H1 (cell line): ENCODE measurements at regions not wholly inside any gene's neighbourhood (a gene's known extent, or its start where the extent isn't known, plus 50 kb on each side); places are given as distances from the start of the nearest gene placed in this dataset.
A peak's percentile ranks its signal among the peaks of the same experiment; 100 is the strongest.

Experiments
- CTCF ChIA-PET: fragments of 300-600 bp; sonication (Branson Sonifier 250); formaldehyde crosslinking; loops from one replicate; lab custom pipeline; 2021; ENCODE audit not compliant: partially characterized antibody; lab: Charles Lee
- POLR2A ChIA-PET: fragments of 300-600 bp; sonication (Branson Sonifier 250); formaldehyde crosslinking; loops from one replicate; lab custom pipeline; 2021; ENCODE audit warnings: inconsistent platforms; ENCODE audit not compliant: partially characterized antibody; lab: Charles Lee
- DNase-seq, 2 experiments: peaks; one replicate each; pipeline versions ENCODE4 v3.0.0 to v3.0.0-alpha.2; 2010 to 2022; ENCODE audit warnings: low spot score in 2 of 2, low read depth in 1 of 2, mixed read lengths in 1 of 2
- FAIRE-seq: peaks from 2 replicates; lab custom pipeline; 2011; peaks lifted over from hg19 to GRCh38; lab: Jason Lieb, UNC
- H2AFZ ChIP-seq: 2 replicates; pipeline ENCODE4 v1.8.1; 2012; ENCODE audit warnings: low read length, inconsistent platforms
- H2AK5ac ChIP-seq: 2 replicates; pipeline ENCODE4 v1.6.1; 2013; ENCODE audit warnings: low read depth, low read length
- H2BK120ac ChIP-seq: replicated peaks from 2 replicates; pipeline ENCODE3; 2013; ENCODE audit warnings: low read depth, low read length, inconsistent platforms
- H2BK12ac ChIP-seq: 2 replicates; pipeline ENCODE4 v1.6.1; 2013; ENCODE audit warnings: low read depth, low read length
- H2BK15ac ChIP-seq: 2 replicates; pipeline ENCODE4 v1.6.1; 2013; ENCODE audit warnings: low read length
- H2BK20ac ChIP-seq: 2 replicates; pipeline ENCODE4 v1.6.1; 2013; ENCODE audit warnings: low read length
- H2BK5ac ChIP-seq: 2 replicates; pipeline ENCODE4 v1.6.1; 2013; ENCODE audit warnings: low read depth, low read length
- H3K14ac ChIP-seq: 2 replicates; pipeline ENCODE4 v1.6.1; 2013; ENCODE audit warnings: inconsistent platforms; ENCODE audit not compliant: insufficient read length
- H3K18ac ChIP-seq: 2 replicates; pipeline ENCODE4 v1.6.1; 2013; ENCODE audit warnings: low read length; ENCODE audit errors: extremely low read depth
- H3K23ac ChIP-seq: 2 replicates; pipeline ENCODE4 v1.6.1; 2013; ENCODE audit warnings: inconsistent platforms; ENCODE audit not compliant: insufficient read length
- H3K23me2 ChIP-seq: 2 replicates; pipeline ENCODE4 v1.6.1; 2013; ENCODE audit warnings: low read depth, low read length
- H3K27ac ChIP-seq: 2 replicates; pipeline ENCODE4 v1.6.1; 2011; ENCODE audit warnings: low read depth, low read length, inconsistent platforms
- H3K27me3 ChIP-seq, 4 experiments: replicated peaks in 1 of 4; 1 replicate in 1 of 4; 2 replicates in 3 of 4; pipeline versions ENCODE4 v1.6.1 to v1.8.1; 2011 to 2013; ENCODE audit warnings: low read length in 3 of 4, mild to moderate bottlenecking in 3 of 4, inconsistent platforms in 2 of 4, mixed read lengths in 2 of 4, moderate library complexity in 1 of 4; ENCODE audit not compliant: control insufficient read depth in 3 of 4, insufficient read depth in 3 of 4; ENCODE audit errors: extremely low read depth in 1 of 4
- H3K36me3 ChIP-seq, 4 experiments: 2 replicates each; pipeline versions ENCODE4 v1.6.1 to v1.8.1; 2011 to 2013; ENCODE audit warnings: mild to moderate bottlenecking in 4 of 4, low read length in 3 of 4, moderate library complexity in 2 of 4, control low read depth in 1 of 4, inconsistent platforms in 1 of 4; ENCODE audit not compliant: insufficient read depth in 4 of 4, control insufficient read depth in 2 of 4
- H3K4ac ChIP-seq: replicated peaks from 2 replicates; pipeline ENCODE3; 2013; ENCODE audit warnings: low read length, low read depth, mixed read lengths, inconsistent platforms; ENCODE audit not compliant: insufficient read length
- H3K4me1 ChIP-seq, 4 experiments: replicated peaks in 1 of 4; 1 replicate in 1 of 4; 2 replicates in 3 of 4; pipeline versions ENCODE4 v1.6.1 to v1.8.1; 2011 to 2013; ENCODE audit warnings: low read length in 3 of 4, inconsistent platforms in 2 of 4, mixed read lengths in 1 of 4; ENCODE audit not compliant: insufficient read depth in 4 of 4, control insufficient read depth in 3 of 4
- H3K4me2 ChIP-seq, 2 experiments: 2 replicates each; pipeline versions ENCODE4 v1.6.1 to v1.8.1; 2011 to 2013; ENCODE audit warnings: low read depth in 2 of 2, low read length in 2 of 2, control low read depth in 1 of 2, inconsistent platforms in 1 of 2, mild to moderate bottlenecking in 1 of 2; ENCODE audit not compliant: insufficient read depth in 1 of 2
- H3K4me3 ChIP-seq, 4 experiments: fragments of 200-600, 300-600 bp in 1 of 4; sonication (generic), shearing (Covaris generic), sonication (Bioruptor Twin) in 1 of 4; 2 replicates each; pipeline versions ENCODE4 v1.5.1 to v1.8.1; 2011 to 2016; ENCODE audit warnings: low read length in 4 of 4, low read depth in 3 of 4, control low read depth in 2 of 4, inconsistent platforms in 2 of 4, mild to moderate bottlenecking in 2 of 4, mixed read lengths in 1 of 4, moderate library complexity in 1 of 4; ENCODE audit not compliant: insufficient read depth in 2 of 4; ENCODE audit errors: extremely low read depth in 1 of 4
- H3K56ac ChIP-seq: replicated peaks from 2 replicates; pipeline ENCODE3; 2013; ENCODE audit warnings: low read depth, mild to moderate bottlenecking, mixed read lengths, low read length, inconsistent platforms; ENCODE audit not compliant: insufficient read length
- H3K79me1 ChIP-seq: 2 replicates; pipeline ENCODE4 v1.6.1; 2013; ENCODE audit warnings: low read depth, low read length, control low read depth
- H3K79me2 ChIP-seq, 2 experiments: 2 replicates each; pipeline versions ENCODE4 v1.6.1 to v1.8.1; 2012 to 2013; ENCODE audit warnings: low read length in 2 of 2, mild to moderate bottlenecking in 2 of 2, inconsistent platforms in 1 of 2; ENCODE audit not compliant: insufficient read depth in 2 of 2, control insufficient read depth in 1 of 2
- H3K9ac ChIP-seq, 4 experiments: replicated peaks in 1 of 4; 1 replicate in 1 of 4; 2 replicates in 3 of 4; pipeline versions ENCODE4 v1.6.1 to v1.8.1; 2011 to 2013; ENCODE audit warnings: low read depth in 3 of 4, low read length in 3 of 4, control low read depth in 2 of 4, mild to moderate bottlenecking in 2 of 4, moderate library complexity in 2 of 4, inconsistent platforms in 1 of 4; ENCODE audit errors: extremely low read depth in 1 of 4
- H3K9me3 ChIP-seq, 2 experiments: 2 replicates each; pipeline versions ENCODE4 v1.6.1 to v1.8.1; 2012 to 2013; ENCODE audit warnings: mild to moderate bottlenecking in 2 of 2, moderate library complexity in 2 of 2, control low read depth in 1 of 2, inconsistent platforms in 1 of 2, low read depth in 1 of 2, low read length in 1 of 2, mixed read lengths in 1 of 2; ENCODE audit not compliant: insufficient read depth in 2 of 2
- H4K20me1 ChIP-seq, 2 experiments: replicated peaks in 1 of 2; 2 replicates each; pipeline versions ENCODE3 to v1.8.1; 2011 to 2013; ENCODE audit warnings: inconsistent platforms in 2 of 2, low read length in 2 of 2, mild to moderate bottlenecking in 1 of 2; ENCODE audit not compliant: insufficient read depth in 2 of 2, control insufficient read depth in 1 of 2
- H4K5ac ChIP-seq: 2 replicates; pipeline ENCODE4 v1.6.1; 2013; ENCODE audit warnings: low read length, low read depth, mixed read lengths, inconsistent platforms; ENCODE audit not compliant: insufficient read length
- H4K8ac ChIP-seq: 2 replicates; pipeline ENCODE4 v1.8.0; 2013; ENCODE audit warnings: mild to moderate bottlenecking, moderate library complexity, low read length, inconsistent platforms; ENCODE audit not compliant: insufficient read depth; ENCODE audit errors: extremely low read depth
- H4K91ac ChIP-seq: replicated peaks from 2 replicates; pipeline ENCODE3; 2013; ENCODE audit warnings: low read length, mixed read lengths, inconsistent platforms; ENCODE audit not compliant: insufficient read length
- HDAC6 ChIP-seq: IDR thresholded peaks from one replicate; pipeline ENCODE4 v1.7.1; 2012; ENCODE audit warnings: low read depth, mild to moderate bottlenecking, inconsistent platforms, low read length, moderate library complexity
- MAFK ChIP-seq: IDR thresholded peaks from 2 replicates; pipeline ENCODE4 v1.6.1; 2012; ENCODE audit warnings: low read depth, mild to moderate bottlenecking, improper control_type of control experiment, low read length
- RBBP5 ChIP-seq: IDR thresholded peaks from 2 replicates; pipeline ENCODE4 v1.7.1; 2012; ENCODE audit warnings: low read depth, mild to moderate bottlenecking, inconsistent platforms, low read length, moderate library complexity, borderline replicate concordance
- SAP30 ChIP-seq: fragments of 300-600 bp; sonication (generic); IDR thresholded peaks from 2 replicates; pipeline ENCODE4 v1.7.1; 2012; ENCODE audit warnings: low read length, moderate library complexity, mild to moderate bottlenecking, inconsistent platforms; ENCODE audit not compliant: insufficient read depth, insufficient replicate concordance
- SUZ12 ChIP-seq: fragments of 200-600 bp; sonication (generic); IDR thresholded peaks from 2 replicates; pipeline ENCODE4 v1.6.1; 2012; ENCODE audit warnings: mild to moderate bottlenecking, inconsistent platforms, low read length, moderate library complexity, mixed read lengths
- ZNF274 ChIP-seq: IDR thresholded peaks from 2 replicates; pipeline ENCODE4 v1.7.0; 2012; ENCODE audit warnings: low read length, borderline replicate concordance; ENCODE audit errors: extremely low read depth
- WGBS, 2 experiments: shearing (Covaris generic) in 1 of 2; methylation state at CpG; one replicate each; pipeline versions ENCODE4 v1.1.6 to v1.1.7; 2013 to 2015; ENCODE audit warnings: low lambda C conversion rate in 2 of 2, mixed read lengths in 2 of 2, inconsistent platforms in 1 of 2, low coverage in 1 of 2, missing lambda C conversion rate in 1 of 2; ENCODE audit not compliant: insufficient replicate concordance in 2 of 2, insufficient coverage in 1 of 2, insufficient read length in 1 of 2; ENCODE audit errors: extremely low coverage in 1 of 2, missing lambda C conversion rate in 1 of 2; 5-methylcytosine and 5-hydroxymethylcytosine counted together
- TF ChIP-seq, protein P1 (sequence below): IDR thresholded peaks from 2 replicates; pipeline ENCODE4 v1.6.1; 2011; ENCODE audit warnings: low read length, improper control_type of control experiment
- TF ChIP-seq, protein P2 (sequence below): IDR thresholded peaks from 2 replicates; pipeline ENCODE4 v1.6.1; 2012; ENCODE audit warnings: low read length, inconsistent platforms

DNA sequence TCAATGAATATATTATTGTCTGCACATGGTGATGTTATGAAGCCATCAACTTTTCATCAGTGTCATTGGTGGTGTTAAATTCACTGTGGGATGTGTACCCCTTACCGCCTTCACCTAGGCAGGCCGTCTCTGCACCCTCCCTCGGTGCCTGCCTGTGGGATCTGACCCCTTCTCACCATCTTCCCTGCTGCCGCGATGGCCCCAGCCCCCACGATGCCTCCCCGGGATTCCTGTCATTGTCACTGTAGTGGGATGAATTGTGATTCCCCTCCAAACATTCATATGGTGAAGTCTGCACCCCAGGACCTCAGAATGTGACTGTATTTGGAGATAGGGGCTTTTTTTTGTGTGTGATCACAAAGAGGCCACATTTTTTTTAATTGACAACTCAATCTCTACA is 198.3 kb upstream of the HS6ST1 start:
- H3K4me1 ChIP-seq: peaks cover 2 to 5% (median 4%) of the 10 kb centered on the region in 4 experiments; a peak in 4 of 7 replicates
- H2AK5ac ChIP-seq: no peak overlapping the region
- no peak overlapping the region for H3K4ac ChIP-seq
- H3K27me3 ChIP-seq: no peaks in the 10 kb centered on the region; a peak in 1 of 7 replicates
- H3K4me3 ChIP-seq: no peak overlapping the region
- H2BK15ac ChIP-seq: no peak overlapping the region
- no peak overlapping the region for H4K91ac ChIP-seq
- no peaks in the 10 kb centered on the region for H4K20me1 ChIP-seq
- no peaks in the 10 kb centered on the region for H3K79me2 ChIP-seq
- H4K8ac ChIP-seq: no peak overlapping the region
- H2BK20ac ChIP-seq: peak overlapping the region; percentile 53; the same call in 1 of the 2 replicates
- FAIRE-seq (no peak), DNase-seq (no peak)
- no peaks in the 10 kb centered on the region for H3K23me2 ChIP-seq
- no peak overlapping the region for H2BK120ac ChIP-seq
- no peaks in the 10 kb centered on the region for H3K79me1 ChIP-seq
- no peak overlapping the region for H2BK5ac ChIP-seq
- no peak overlapping the region for H3K56ac ChIP-seq
- no peak overlapping the region; a peak in 1 of 4 replicates for H3K4me2 ChIP-seq
- ChIA-PET CTCF (interaction anchor here (1.7 kb wide), 1 partner anchor 34 kb away, joined by 3 read pairs; no protein-coding TSS in a partner anchor), POLR2A (no interaction called here)
- H3K14ac ChIP-seq: no peak overlapping the region
- H3K9ac ChIP-seq: no peak overlapping the region; a peak in 1 of 7 replicates
- H3K23ac ChIP-seq: no peak overlapping the region
- H3K9me3 ChIP-seq: no peaks in the 10 kb centered on the region
- H2AFZ ChIP-seq: no peak overlapping the region
- no peaks in the 10 kb centered on the region for H3K36me3 ChIP-seq
- H3K18ac ChIP-seq: no peak overlapping the region
- no peak overlapping the region for H4K5ac ChIP-seq
- 52% methylated on average over 7 of the region's 7 CpGs; no CpG with 5 or more reads in 1 of the 2 experiments for WGBS, 2 experiments
- no peak overlapping the region for H2BK12ac ChIP-seq
- no peak overlapping the region for H3K27ac ChIP-seq
- TF ChIP-seq RBBP5 (no peak), SUZ12 (no peak), ZNF274 (no peak), SAP30 (no peak), HDAC6 (no peak), MAFK (no peak)
- TF ChIP-seq, protein P1, sequence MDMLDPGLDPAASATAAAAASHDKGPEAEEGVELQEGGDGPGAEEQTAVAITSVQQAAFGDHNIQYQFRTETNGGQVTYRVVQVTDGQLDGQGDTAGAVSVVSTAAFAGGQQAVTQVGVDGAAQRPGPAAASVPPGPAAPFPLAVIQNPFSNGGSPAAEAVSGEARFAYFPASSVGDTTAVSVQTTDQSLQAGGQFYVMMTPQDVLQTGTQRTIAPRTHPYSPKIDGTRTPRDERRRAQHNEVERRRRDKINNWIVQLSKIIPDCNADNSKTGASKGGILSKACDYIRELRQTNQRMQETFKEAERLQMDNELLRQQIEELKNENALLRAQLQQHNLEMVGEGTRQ: no peak
- TF ChIP-seq, protein P2, sequence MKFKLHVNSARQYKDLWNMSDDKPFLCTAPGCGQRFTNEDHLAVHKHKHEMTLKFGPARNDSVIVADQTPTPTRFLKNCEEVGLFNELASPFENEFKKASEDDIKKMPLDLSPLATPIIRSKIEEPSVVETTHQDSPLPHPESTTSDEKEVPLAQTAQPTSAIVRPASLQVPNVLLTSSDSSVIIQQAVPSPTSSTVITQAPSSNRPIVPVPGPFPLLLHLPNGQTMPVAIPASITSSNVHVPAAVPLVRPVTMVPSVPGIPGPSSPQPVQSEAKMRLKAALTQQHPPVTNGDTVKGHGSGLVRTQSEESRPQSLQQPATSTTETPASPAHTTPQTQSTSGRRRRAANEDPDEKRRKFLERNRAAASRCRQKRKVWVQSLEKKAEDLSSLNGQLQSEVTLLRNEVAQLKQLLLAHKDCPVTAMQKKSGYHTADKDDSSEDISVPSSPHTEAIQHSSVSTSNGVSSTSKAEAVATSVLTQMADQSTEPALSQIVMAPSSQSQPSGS: no peak
